ENCODE measurements at regions not wholly inside any gene's neighbourhood (a gene's known extent, or its start where the extent isn't known, plus 50 kb on each side); places are given as distances from the start of the nearest gene placed in this dataset.

DNA sequence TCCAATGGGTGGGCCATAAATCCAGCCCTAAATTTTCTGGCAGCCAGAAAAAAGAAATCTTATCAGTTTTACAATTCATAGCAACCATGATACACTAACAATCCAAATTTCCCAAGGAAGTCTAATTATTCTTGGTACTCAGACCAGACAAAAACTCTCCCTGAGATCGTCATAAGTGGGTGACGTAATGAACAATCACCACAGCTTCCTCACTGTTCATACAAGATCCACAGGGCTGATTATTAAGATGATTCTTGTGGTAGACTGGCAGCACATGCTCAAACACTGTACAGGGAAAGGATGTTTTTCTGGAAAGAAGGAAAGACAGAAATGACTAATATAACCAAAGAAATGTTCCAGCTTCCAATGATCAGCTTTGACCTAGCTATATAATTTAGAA lies 178.3 kb upstream of the CRIM1 start:
- H3K4me1 Mint-ChIP-seq (ENCODE audit: low read depth), result peaks cover 2% of the 10 kb centered on the region
- no peaks in the 10 kb centered on the region for H3K36me3 Mint-ChIP-seq (ENCODE audit: insufficient read depth)
- H3K4me3 Mint-ChIP-seq (ENCODE audit: low read depth), result no peak overlapping the region
- H3K9me3 Mint-ChIP-seq (ENCODE audit: low read depth), result peaks cover 6% of the 10 kb centered on the region
- TF ChIP-seq, protein P1, sequence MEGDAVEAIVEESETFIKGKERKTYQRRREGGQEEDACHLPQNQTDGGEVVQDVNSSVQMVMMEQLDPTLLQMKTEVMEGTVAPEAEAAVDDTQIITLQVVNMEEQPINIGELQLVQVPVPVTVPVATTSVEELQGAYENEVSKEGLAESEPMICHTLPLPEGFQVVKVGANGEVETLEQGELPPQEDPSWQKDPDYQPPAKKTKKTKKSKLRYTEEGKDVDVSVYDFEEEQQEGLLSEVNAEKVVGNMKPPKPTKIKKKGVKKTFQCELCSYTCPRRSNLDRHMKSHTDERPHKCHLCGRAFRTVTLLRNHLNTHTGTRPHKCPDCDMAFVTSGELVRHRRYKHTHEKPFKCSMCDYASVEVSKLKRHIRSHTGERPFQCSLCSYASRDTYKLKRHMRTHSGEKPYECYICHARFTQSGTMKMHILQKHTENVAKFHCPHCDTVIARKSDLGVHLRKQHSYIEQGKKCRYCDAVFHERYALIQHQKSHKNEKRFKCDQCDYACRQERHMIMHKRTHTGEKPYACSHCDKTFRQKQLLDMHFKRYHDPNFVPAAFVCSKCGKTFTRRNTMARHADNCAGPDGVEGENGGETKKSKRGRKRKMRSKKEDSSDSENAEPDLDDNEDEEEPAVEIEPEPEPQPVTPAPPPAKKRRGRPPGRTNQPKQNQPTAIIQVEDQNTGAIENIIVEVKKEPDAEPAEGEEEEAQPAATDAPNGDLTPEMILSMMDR (IDR thresholded peaks at IDR 0.05; ENCODE audit: unreplicated experiment), result no peak
- H3K27ac Mint-ChIP-seq, result no peak overlapping the region
- no peaks in the 10 kb centered on the region for H3K27me3 Mint-ChIP-seq
- DNase-seq (ENCODE audit: low spot score, unreplicated experiment), result no peak

DNA sequence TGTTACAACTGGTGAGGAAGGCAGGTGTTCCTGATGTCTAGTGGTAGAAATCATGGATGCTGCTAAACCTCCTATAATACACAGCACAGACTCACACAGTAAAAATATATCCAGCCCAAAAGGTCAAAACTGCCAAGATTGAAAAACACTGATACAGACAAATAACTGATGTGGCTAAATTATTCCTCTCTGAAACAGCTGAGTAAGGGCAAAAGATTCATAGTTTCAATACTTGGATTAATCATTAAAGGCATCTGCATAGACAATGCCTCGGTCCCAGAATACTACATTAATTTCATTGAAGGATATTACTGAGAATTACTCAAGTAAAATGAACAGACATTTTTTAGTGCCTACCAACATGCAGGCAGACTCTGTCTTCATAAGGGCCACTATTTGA lies 180.7 kb upstream of the CRIM1 start:
- Mint-ChIP-seq H3K4me1 (ENCODE audit: low read depth) (peaks cover 2% of the 10 kb centered on the region), H3K9me3 (ENCODE audit: low read depth) (peaks cover 3% of the 10 kb centered on the region)

DNA sequence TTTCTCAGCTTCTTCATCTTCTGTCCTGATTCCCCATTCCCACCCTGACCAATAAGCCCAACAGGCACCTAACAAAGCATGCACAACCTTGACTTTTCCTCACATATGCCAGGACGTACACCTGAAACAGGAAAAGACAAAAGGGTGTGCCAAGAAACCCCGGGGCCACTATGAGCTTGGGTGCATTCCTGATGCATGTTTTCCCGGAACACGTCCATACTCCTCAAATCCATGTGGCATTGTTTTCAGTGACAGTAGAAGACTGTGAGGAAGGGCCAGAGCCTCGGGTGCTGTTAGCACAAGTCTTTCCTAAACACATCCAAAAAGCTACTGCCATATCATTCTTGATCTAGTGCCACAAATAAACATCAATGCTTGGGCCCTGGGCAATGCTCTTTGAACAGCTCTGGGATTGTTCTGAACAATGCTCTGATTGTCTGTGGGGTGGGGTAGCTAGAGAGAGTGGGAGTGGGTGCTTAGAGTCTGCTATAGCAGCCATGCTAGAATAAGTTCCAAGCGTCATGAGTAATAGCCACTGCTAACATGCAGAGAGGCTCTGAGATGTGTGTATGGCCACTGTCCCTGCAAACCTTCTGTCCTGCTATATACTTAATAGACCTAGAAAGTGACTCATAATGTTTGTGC lies 181.7 kb upstream of the CRIM1 start:
- H3K36me3 Mint-ChIP-seq (ENCODE audit: insufficient read depth), result no peaks in the 10 kb centered on the region
- no peak for DNase-seq (ENCODE audit: low spot score, unreplicated experiment)
- TF ChIP-seq, protein P1 (IDR thresholded peaks at IDR 0.05; ENCODE audit: unreplicated experiment), result no peak
- no peaks in the 10 kb centered on the region for H3K27me3 Mint-ChIP-seq
- H3K9me3 Mint-ChIP-seq (ENCODE audit: low read depth), result peaks cover 3% of the 10 kb centered on the region
- no peak overlapping the region for H3K4me3 Mint-ChIP-seq (ENCODE audit: low read depth)
- H3K27ac Mint-ChIP-seq, result no peak overlapping the region
- peaks cover 2% of the 10 kb centered on the region for H3K4me1 Mint-ChIP-seq (ENCODE audit: low read depth)

More for the DNA sequence above, 180.7 kb upstream of the CRIM1 start:
- H3K27ac Mint-ChIP-seq, result no peak overlapping the region
- H3K4me3 Mint-ChIP-seq (ENCODE audit: low read depth), result no peak overlapping the region
- H3K27me3 Mint-ChIP-seq, result no peaks in the 10 kb centered on the region
- TF ChIP-seq, protein P1 (IDR thresholded peaks at IDR 0.05; ENCODE audit: unreplicated experiment), result no peak
- no peak for DNase-seq (ENCODE audit: low spot score, unreplicated experiment)
- H3K36me3 Mint-ChIP-seq (ENCODE audit: insufficient read depth), result no peaks in the 10 kb centered on the region

DNA sequence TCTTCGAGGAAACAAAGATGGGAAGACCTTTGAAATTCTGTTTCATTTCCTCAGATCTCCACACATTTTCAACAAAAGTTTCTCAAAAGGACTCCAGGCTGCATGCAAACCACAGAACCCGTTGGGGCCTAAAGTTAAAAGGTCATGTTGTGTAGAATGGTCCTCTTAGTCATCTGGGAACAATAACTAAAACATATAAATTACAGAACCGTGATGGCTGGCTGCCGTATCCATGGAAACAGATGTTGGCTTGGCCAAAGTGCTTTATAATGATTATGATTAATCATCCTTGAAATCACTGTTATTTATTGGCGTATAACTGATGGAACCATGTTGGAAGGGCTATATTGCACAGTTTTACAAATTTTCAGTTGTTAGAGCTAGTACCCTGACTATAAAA lies 182.8 kb upstream of the CRIM1 start:
- Mint-ChIP-seq H3K9me3 (ENCODE audit: low read depth) (no peaks in the 10 kb centered on the region), H3K4me1 (ENCODE audit: low read depth) (peaks cover 2% of the 10 kb centered on the region), H3K36me3 (ENCODE audit: insufficient read depth) (no peaks in the 10 kb centered on the region), H3K4me3 (ENCODE audit: low read depth) (no peak overlapping the region), H3K27ac (no peak overlapping the region), H3K27me3 (no peaks in the 10 kb centered on the region)
- TF ChIP-seq, protein P1 (IDR thresholded peaks at IDR 0.05; ENCODE audit: unreplicated experiment), result no peak
- DNase-seq (ENCODE audit: low spot score, unreplicated experiment), result no peak

DNA sequence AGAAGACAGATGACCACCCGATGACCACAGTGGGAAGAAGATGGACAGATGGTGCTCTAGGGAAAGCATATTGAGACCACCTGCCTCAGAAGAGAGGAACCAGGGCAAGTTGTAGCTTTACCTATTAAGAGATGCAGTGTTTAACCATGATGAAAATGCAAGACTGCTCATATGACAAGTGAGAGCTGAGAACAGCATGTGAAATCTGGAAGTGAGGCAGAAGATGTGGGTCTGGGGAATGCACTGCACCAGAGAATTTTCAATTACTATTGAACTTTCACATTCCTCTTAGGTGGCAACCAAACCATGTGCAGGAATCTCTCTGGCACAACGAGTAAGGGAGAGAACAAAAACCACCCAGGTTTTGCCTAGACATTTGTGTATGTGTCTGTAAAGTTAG lies 184.8 kb upstream of the CRIM1 start:
- no peaks in the 10 kb centered on the region for H3K27me3 Mint-ChIP-seq
- H3K36me3 Mint-ChIP-seq (ENCODE audit: insufficient read depth), result no peaks in the 10 kb centered on the region
- peaks cover 3% of the 10 kb centered on the region for H3K4me1 Mint-ChIP-seq (ENCODE audit: low read depth)
- H3K9me3 Mint-ChIP-seq (ENCODE audit: low read depth), result no peaks in the 10 kb centered on the region
- DNase-seq (ENCODE audit: low spot score, unreplicated experiment), result no peak
- TF ChIP-seq, protein P1 (IDR thresholded peaks at IDR 0.05; ENCODE audit: unreplicated experiment), result no peak
- H3K27ac Mint-ChIP-seq, result no peak overlapping the region
- no peak overlapping the region for H3K4me3 Mint-ChIP-seq (ENCODE audit: low read depth)
